ENCODE measurements at regions not wholly inside any gene's neighbourhood (a gene's known extent, or its start where the extent isn't known, plus 50 kb on each side); places are given as distances from the start of the nearest gene placed in this dataset.

GRCh38 chr5:131067636-131068035, 97.4 kb downstream of the HINT1 start:
- no peak for TF ChIP-seq ZFX (IDR thresholded peaks at IDR 0.05)
- TF ChIP-seq, protein P1, sequence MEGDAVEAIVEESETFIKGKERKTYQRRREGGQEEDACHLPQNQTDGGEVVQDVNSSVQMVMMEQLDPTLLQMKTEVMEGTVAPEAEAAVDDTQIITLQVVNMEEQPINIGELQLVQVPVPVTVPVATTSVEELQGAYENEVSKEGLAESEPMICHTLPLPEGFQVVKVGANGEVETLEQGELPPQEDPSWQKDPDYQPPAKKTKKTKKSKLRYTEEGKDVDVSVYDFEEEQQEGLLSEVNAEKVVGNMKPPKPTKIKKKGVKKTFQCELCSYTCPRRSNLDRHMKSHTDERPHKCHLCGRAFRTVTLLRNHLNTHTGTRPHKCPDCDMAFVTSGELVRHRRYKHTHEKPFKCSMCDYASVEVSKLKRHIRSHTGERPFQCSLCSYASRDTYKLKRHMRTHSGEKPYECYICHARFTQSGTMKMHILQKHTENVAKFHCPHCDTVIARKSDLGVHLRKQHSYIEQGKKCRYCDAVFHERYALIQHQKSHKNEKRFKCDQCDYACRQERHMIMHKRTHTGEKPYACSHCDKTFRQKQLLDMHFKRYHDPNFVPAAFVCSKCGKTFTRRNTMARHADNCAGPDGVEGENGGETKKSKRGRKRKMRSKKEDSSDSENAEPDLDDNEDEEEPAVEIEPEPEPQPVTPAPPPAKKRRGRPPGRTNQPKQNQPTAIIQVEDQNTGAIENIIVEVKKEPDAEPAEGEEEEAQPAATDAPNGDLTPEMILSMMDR (conservative IDR thresholded peaks at IDR 0.05), result no peak
